GM19468 (cell line): ENCODE measurements at regions not wholly inside any gene's neighbourhood (a gene's known extent, or its start where the extent isn't known, plus 50 kb on each side); places are given as distances from the start of the nearest gene placed in this dataset.

Experiments used
- ATAC-seq: cut with Tn5 transposase; IDR thresholded peaks from one replicate; pipeline ENCODE4 v1.9.1; 2021; ENCODE audit warnings: mild to moderate bottlenecking, moderate library complexity, moderate number of reproducible peaks; ENCODE audit not compliant: unreplicated experiment; ENCODE audit errors: extremely low read depth

- ATAC-seq = no peak
These were observed 91.9 kb downstream of the FOXF2 start for GRCh38 chr6:1481286-1481685.

- peak; percentile 55 for ATAC-seq
These were observed 93.2 kb downstream of the FOXF2 start for GRCh38 chr6:1482381-1483166.

DNA sequence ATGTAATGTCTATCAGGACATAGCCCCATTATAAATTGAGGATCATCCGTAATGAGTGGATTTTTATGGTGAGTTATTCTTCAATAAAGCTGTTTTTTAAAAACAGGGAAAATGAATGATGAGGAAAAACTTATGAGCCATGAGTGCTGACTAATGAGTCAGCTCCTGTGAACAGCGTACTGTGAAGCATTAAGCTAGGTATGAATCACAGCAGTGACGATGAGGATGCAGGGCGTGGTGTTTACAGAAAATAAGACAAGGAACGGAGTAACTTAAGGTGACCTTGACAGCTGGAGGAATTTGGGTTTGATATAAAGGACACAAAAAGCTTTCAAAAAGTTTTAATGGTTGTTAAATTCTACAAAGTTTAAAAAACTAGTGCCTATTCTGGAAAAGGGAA is 96.3 kb downstream of the FOXF2 start:
- ATAC-seq = no peak

DNA sequence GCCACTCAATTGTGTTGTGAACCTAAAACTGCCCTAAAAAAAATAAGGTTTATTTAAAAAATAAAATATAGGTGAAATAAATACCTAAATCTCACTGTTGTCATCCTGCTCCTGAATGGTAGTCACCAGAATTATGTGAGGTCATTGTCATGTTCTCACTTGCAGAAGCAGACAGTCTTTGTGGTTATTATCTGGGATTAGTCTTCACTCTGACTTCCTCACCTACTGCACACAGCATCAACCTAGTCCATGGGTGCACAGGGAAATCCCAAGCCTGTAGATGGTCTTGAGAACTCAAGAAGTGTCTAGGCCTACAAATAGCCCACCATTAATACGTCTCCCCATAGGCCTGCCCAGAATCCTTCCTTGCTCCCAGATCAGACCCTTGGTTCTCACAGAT is 97.0 kb downstream of the FOXF2 start:
- no peak for ATAC-seq

GRCh38 chr6:1487239-1487638 is 97.9 kb downstream of the FOXF2 start:
- no peak for ATAC-seq

DNA sequence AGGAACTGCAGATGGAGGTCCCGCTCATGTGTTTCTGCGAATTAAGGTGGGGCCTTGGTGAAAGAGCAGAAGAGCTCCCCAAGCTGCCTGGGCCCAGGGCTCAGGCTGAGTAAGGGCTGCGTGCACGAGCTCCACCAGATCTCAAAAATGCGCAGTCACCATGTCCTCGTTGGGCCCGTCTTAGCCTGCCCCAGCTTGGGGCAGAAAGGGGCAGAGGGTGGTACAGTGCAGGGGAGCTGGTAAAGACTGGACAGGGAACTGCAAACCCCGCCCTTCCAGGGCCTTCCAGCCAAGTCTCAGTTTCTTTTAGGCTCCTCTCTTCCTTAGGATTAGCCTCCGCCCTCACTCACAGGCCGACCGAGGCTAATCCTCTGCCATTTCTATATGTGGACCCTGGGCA is 101.6 kb downstream of the FOXF2 start:
- no peak for ATAC-seq

DNA sequence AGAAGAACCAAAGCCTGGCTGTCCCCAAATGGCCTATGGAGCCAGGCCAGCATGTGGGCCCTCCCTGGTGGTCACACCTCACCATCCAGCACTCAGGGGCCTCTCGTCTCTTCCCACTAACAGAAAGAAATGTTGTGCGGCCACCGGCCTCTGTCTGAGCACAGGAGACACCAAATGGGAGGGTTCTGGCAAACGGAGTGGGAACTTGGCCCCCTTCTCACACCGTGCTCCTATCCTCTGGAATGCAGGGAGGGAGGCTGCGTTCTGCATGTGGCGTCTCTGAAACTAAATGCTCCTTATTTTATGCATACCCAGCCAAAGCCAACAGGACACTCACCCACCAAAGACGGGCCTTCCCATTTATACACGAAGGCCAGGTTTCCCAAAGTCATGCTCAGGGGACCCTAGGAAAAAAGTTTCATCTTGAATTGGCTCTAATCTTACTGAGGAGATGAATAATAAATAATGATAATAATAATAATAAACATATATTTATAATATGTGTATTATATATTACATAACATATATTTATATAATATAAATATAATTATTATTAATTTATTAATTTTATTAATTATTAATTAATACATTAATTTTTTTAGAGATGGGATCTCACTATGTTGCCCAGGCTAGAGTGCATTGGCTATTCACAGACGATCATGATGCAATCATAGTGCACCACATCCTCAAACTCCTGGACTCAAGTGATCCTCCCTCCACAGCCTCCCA is 102.4 kb downstream of the FOXF2 start:
- ATAC-seq = no peak

DNA sequence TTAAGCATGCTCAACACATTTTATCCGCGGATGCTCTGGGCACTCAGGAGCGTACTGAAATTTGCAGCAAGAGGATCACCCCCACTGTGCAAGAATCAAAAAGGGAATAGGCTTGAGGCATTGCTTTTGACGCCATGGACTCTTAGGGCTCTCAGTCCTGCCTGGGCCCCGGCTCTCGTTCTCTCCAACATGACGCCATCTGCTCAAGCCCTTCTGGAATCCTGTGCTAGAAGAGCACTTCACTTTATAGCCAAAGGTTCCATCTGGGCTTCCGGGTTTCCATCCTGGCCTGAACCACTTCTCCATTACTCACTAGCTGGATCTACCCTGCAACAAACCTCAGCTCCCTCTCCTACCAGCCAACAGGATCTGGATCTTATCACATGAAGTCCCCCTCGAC is 105.3 kb downstream of the FOXF2 start:
- no peak for ATAC-seq

GRCh38 chr6:1495344-1495743 is 106.0 kb downstream of the FOXF2 start:
- no peak for ATAC-seq

GRCh38 chr6:1496092-1496491 is 106.7 kb downstream of the FOXF2 start:
- ATAC-seq = no peak

DNA sequence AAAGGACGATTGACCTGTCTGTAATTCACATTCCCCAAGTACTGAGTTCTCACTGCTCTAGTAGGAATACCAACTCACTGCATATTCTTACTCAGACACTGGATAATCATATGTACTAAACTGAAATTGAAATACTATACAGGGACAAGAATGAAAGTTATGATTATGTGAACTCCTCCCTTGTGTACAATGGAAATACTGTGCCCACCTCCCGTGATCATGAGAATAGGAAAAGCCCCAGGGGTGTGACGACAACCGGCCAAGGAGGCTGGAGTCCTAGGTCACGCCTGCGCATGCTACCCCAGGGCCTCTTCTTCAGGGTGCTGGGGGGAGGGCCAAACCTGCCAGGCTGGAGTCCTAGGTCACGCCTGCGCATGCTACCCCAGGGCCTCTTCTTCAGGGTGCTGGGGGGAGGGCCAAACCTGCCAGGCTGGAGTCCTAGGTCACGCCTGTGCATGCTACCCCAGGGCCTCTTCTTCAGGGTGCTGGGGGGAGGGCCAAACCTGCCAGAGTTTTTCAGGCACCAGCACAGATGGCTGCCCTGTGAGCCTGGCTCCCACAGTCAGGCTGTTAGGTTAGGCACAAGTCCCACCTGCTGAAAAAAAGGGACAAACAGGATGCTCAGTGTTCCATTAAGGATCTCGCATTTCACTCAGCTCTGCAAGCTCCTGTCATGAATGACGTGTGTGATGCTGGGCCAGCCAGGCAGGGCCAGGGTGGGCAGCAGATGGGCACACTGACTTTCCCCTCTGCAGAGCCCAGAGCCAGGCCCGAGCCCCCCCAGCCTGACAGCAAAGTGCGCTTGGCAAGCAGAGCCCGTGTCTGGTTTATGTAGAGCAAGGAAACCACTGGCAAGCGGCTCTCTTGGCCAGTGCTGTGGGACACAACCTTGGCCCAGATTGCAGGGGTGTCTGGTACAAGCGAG is 107.7 kb downstream of the FOXF2 start:
- ATAC-seq = no peak

- no peak for ATAC-seq
These were observed 108.4 kb downstream of the FOXF2 start for GRCh38 chr6:1497761-1498105.

DNA sequence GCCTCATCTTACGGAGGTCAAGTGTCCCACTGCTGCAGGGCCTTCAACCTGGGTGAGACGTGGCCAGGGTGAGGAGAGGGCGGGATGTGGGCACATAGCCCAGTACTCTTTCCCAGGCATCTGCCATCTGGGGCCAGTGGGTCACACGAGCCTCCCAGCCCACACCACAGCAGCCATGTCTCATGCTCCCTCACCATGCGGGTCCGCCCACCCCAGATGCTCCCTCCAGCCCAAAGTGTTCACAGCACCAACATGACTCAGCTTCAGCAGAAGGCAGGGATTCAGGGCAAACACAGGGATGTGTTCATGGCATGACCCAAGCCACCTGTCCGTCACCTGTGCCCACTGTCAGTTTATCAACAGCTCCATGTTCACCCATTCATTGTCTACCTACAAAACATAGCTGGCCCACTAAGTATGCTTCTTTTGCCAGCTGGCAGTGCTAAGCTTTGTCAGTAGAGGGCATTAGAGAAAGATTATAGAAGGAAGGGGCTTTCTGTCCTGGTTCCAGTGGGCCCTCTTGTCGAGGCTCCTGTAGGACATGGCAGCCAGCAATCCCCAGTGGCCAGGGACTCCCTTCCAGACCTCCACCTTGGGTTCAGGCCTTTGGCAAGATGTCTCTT is 109.2 kb downstream of the FOXF2 start:
- no peak for ATAC-seq

DNA sequence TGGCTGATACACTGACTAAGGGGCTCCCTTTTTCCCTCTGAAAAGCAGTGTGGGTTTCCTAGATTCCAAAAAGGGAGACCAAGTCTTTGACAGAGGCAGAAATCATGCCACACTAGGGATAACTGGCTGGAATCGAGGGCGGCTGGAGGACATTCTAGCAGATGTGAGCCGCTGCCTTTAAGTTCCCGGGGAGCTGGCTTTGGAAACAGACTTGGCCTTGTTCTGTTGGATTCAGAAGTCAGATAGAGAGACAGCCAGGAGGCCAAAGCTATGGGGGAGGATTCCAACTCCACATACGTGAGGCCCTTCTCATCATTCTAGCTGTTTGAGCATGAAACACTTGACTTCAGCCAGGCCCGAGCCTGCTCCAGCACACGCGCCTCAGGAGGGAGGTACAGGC is 109.9 kb upstream of the FOXC1 start:
- ATAC-seq = no peak

GRCh38 chr6:1500913-1501312 is 108.8 kb upstream of the FOXC1 start:
- no peak for ATAC-seq

DNA sequence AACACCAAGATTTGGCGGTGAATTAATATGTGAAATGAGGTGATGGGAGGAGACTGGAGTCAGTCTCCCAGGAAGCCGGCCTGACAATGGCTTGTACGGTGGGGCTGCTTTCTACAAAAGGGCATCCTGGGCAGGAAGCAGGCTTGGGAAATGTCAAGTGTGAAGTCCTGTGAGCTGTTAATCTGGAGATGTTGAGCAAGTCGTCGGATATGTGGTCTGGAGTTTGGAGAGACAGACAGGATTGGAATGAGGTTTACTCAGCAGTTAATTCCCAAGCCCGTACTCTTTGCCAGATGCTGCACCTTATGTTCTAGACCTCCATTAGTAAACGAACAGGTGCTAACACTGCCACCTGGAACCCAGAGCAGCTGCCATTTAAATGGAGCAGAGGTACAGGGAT is 107.7 kb upstream of the FOXC1 start:
- ATAC-seq = no peak

- ATAC-seq = no peak
These were observed 105.9 kb upstream of the FOXC1 start for GRCh38 chr6:1503811-1504210.

DNA sequence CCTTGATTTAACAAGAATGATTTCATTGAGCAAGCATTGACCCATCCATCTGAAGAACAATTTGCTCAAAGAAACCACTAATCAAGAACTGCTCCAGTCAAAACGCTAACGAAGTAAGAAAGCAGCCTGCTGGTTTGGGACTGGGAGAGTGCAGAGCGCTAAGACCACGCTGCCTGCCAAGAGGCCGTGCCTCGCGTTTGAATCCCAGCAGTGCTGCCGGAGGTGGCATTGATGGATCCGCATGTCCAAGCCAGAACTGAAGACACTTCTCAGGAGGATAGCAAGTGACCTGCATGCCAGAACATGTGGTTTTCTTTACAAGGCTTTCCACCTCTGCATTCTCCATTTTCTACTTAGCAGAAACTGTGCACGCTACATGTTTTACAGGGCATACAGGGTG is 105.2 kb upstream of the FOXC1 start:
- no peak for ATAC-seq

DNA sequence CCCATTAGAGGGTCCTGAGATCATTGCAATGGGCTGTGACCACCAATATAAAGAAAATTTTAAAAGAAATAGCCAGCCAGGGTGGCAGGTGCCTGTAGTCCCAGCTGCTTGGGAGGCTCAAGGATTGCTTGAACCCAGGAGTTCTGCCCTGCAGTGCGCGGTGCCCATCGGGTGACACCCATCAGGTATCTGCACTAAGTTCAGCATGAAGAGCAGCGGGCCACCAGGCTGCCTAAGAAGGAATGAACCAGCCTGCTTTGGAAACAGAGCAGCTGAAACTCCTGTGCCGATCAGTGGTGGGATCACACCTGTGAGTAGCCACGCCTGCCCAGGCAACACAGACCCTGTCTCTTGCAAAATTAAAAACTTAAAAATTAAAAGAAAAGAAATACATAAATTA is 102.5 kb upstream of the FOXC1 start:
- no peak for ATAC-seq

DNA sequence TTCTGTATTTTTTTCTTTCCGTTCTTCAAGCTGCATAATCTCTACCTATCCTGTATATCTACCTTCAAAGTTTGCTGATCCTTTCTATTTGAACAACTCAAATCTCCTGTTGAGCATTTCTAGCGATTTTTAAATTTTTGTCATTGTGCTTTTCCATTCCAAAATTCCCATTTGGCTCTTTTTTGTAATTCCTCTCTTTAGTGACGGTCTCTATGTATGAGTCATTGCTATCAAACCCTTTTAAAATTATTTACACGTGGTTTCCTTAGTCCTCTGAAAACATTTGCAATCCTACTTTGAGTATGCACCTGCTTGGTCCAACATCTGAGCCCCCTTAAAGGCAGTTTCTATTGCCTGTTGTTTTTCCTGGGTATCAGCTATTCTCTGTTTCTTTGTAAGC is 100.5 kb upstream of the FOXC1 start:
- ATAC-seq = no peak
